HEK293T (cell line): ENCODE measurements at regions not wholly inside any gene's neighbourhood (a gene's known extent, or its start where the extent isn't known, plus 50 kb on each side); places are given as distances from the start of the nearest gene placed in this dataset.
"Not testable (repeated sequence)": the region's sequence is repeated elsewhere in the genome, so short reads cannot be mapped to it uniquely, and the experiment has no call there.

Source experiments
- ARNT ChIP-seq: fragments of 450-650 bp; IDR thresholded peaks from 2 replicates; pipeline ENCODE4 v1.6.1; 2017; ENCODE audit warnings: mild to moderate bottlenecking
- BHLHE40 ChIP-seq: fragments of 450-650 bp; IDR thresholded peaks from 2 replicates; pipeline ENCODE4 v1.6.1; 2016; ENCODE audit warnings: mild to moderate bottlenecking, moderate library complexity, borderline replicate concordance
- CTBP1 ChIP-seq: fragments of 450-650 bp; IDR thresholded peaks from 2 replicates; pipeline ENCODE4 v1.6.1; 2016; ENCODE audit warnings: borderline replicate concordance
- ELF4 ChIP-seq: fragments of 450-650 bp; IDR thresholded peaks from 2 replicates; pipeline ENCODE4 v1.6.1; 2017; ENCODE audit warnings: antibody characterized with exemption
- FOXK2 ChIP-seq: fragments of 450-650 bp; IDR thresholded peaks from 2 replicates; pipeline ENCODE4 v1.6.1; 2016; ENCODE audit warnings: mild to moderate bottlenecking
- L3MBTL2 ChIP-seq: fragments of 450-650 bp; conservative IDR thresholded peaks from 2 replicates; pipeline ENCODE4 v1.6.1; 2016; ENCODE audit warnings: mild to moderate bottlenecking
- LEF1 ChIP-seq: fragments of 450-650 bp; IDR thresholded peaks from 2 replicates; pipeline ENCODE4 v1.6.1; 2017; ENCODE audit warnings: mild to moderate bottlenecking, borderline replicate concordance
- NFRKB ChIP-seq: fragments of 450-650 bp; IDR thresholded peaks from 2 replicates; pipeline ENCODE4 v1.6.1; 2016; ENCODE audit warnings: mild to moderate bottlenecking, moderate library complexity
- SP1 ChIP-seq: fragments of 450-650 bp; IDR thresholded peaks from 2 replicates; pipeline ENCODE4 v1.6.1; 2017
- TARDBP ChIP-seq: fragments of 450-650 bp; IDR thresholded peaks from 2 replicates; pipeline ENCODE4 v1.6.1; 2016
- ZNF384 ChIP-seq: fragments of 450-650 bp; IDR thresholded peaks from 2 replicates; pipeline ENCODE4 v1.6.1; 2016

DNA sequence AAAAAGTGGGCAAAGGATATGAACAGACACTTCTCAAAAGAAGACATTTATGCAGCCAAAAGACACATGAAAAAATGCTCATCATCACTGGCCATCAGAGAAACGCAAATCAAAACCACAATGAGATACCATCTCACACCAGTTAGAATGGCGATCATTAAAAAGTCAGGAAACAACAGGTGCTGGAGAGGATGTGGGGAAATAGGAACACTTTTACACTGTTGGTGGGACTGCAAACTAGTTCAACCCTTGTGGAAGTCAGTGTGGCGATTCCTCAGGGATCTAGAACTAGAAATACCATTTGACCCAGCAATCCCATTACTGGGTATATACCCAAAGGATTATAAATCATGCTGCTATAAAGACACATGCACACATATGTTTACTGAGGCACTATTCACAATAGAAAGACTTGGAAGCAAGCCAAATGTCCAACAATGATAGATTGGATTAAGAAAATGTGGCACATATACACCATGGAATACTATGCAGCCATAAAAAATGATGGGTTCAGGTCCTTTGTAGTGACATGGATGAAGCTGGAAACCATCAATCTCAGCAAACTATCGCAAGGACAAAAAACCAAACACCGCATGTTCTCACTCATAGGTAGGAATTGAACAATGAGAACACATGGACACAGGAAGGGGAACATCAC lies 88.9 kb downstream of the RRAGC start:
- not testable (repeated sequence) for TF ChIP-seq FOXK2, ARNT, L3MBTL2, BHLHE40, ELF4, ZNF384, CTBP1, SP1, NFRKB, LEF1, TARDBP
